ENCODE measurements at regions not wholly inside any gene's neighbourhood (a gene's known extent, or its start where the extent isn't known, plus 50 kb on each side); places are given as distances from the start of the nearest gene placed in this dataset.

GRCh38 chr3:109952924-109953323 is 615.6 kb upstream of the DPPA4 start:
- TF ChIP-seq, protein P1, sequence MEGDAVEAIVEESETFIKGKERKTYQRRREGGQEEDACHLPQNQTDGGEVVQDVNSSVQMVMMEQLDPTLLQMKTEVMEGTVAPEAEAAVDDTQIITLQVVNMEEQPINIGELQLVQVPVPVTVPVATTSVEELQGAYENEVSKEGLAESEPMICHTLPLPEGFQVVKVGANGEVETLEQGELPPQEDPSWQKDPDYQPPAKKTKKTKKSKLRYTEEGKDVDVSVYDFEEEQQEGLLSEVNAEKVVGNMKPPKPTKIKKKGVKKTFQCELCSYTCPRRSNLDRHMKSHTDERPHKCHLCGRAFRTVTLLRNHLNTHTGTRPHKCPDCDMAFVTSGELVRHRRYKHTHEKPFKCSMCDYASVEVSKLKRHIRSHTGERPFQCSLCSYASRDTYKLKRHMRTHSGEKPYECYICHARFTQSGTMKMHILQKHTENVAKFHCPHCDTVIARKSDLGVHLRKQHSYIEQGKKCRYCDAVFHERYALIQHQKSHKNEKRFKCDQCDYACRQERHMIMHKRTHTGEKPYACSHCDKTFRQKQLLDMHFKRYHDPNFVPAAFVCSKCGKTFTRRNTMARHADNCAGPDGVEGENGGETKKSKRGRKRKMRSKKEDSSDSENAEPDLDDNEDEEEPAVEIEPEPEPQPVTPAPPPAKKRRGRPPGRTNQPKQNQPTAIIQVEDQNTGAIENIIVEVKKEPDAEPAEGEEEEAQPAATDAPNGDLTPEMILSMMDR (IDR thresholded peaks at IDR 0.05) = no peak
- CTCF ChIA-PET = no interaction called here
- H3K4me3 Mint-ChIP-seq = no peak overlapping the region
- no peaks in the 10 kb centered on the region for H3K36me3 Mint-ChIP-seq (ENCODE audit: low read depth)
- H3K27ac Mint-ChIP-seq = no peak overlapping the region
- no peaks in the 10 kb centered on the region for H3K27me3 Mint-ChIP-seq
- POLR2A ChIA-PET = no interaction called here
- intact Hi-C loops (cut with micrococcal nuclease) = no loop called here
- ATAC-seq (ENCODE audit: low read depth) = no peak
- H3K9me3 Mint-ChIP-seq = no peaks in the 10 kb centered on the region
- H3K4me1 Mint-ChIP-seq = no peaks in the 10 kb centered on the region
- no peak for DNase-seq

DNA sequence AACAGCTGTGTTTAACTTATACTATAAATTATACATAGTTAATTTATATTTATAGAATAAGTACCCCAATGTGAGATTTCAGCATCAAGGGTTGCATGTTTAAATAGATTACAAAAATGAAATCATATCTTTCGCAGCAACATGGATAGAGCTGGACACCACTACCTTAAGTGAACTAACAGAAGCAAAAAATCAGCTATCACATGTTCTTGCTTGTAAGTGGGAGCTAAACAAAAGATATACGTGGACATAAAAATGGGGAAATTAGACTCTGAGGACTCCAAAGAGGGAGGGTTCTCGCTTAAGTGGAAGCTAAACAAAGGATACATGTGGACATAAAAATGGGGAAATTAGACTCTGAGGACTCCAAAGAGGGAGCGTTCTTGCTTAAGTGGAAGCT is 626.5 kb upstream of the DPPA4 start:
- POLR2A ChIA-PET = no interaction called here
- ATAC-seq (ENCODE audit: low read depth) (no peak), DNase-seq (no peak)
- no peak overlapping the region for H3K4me3 Mint-ChIP-seq
- H3K9me3 Mint-ChIP-seq = no peaks in the 10 kb centered on the region
- H3K36me3 Mint-ChIP-seq (ENCODE audit: low read depth) = no peaks in the 10 kb centered on the region
- TF ChIP-seq, protein P1 (IDR thresholded peaks at IDR 0.05) = no peak
- no peaks in the 10 kb centered on the region for H3K27me3 Mint-ChIP-seq
- H3K27ac Mint-ChIP-seq = no peak overlapping the region
- CTCF ChIA-PET = no interaction called here
- intact Hi-C loops (cut with micrococcal nuclease) = no loop called here
- no peaks in the 10 kb centered on the region for H3K4me1 Mint-ChIP-seq

- ChIA-PET CTCF (no interaction called here), POLR2A (no interaction called here)
- TF ChIP-seq, protein P1 (IDR thresholded peaks at IDR 0.05) = no peak
- H3K36me3 Mint-ChIP-seq (ENCODE audit: low read depth) = no peaks in the 10 kb centered on the region
- H3K4me3 Mint-ChIP-seq = no peak overlapping the region
- peaks cover 4% of the 10 kb centered on the region for H3K9me3 Mint-ChIP-seq
- DNase-seq (no peak), ATAC-seq (ENCODE audit: low read depth) (no peak)
- intact Hi-C loops (cut with micrococcal nuclease) = no loop called here
- H3K27ac Mint-ChIP-seq = no peak overlapping the region
- H3K27me3 Mint-ChIP-seq = no peaks in the 10 kb centered on the region
- H3K4me1 Mint-ChIP-seq = no peaks in the 10 kb centered on the region
Measured at GRCh38 chr3:109973733-109974132, 636.4 kb upstream of the DPPA4 start.

DNA sequence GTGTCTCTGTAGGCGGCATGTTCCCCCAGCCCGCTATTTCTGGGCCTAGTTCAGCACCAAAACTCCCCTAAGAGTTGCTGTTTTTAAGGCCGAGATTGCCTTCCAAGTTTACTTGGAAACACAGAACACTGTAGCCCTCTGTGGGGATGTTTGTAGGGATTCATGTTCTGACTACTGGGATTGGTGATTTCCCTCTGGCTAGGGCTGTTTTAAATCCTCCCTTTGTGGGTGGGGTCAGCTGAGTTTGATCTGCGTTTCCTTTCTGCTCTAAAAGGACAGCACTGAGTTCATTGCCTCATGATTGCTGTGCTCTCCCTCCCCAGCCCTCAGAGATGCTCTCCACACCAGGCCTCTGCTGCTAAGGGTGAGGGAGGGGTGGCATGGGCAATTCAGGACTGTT is 640.6 kb upstream of the DPPA4 start:
- ChIA-PET POLR2A (no interaction called here), CTCF (no interaction called here)
- Mint-ChIP-seq H3K27me3 (no peaks in the 10 kb centered on the region), H3K4me3 (no peak overlapping the region), H3K4me1 (no peaks in the 10 kb centered on the region), H3K36me3 (ENCODE audit: low read depth) (no peaks in the 10 kb centered on the region), H3K9me3 (peaks cover 4% of the 10 kb centered on the region), H3K27ac (no peak overlapping the region)
- TF ChIP-seq, protein P1 (IDR thresholded peaks at IDR 0.05) = no peak
- no peak for ATAC-seq (ENCODE audit: low read depth)
- intact Hi-C loops (cut with micrococcal nuclease) = no loop called here
- no peak for DNase-seq

DNA sequence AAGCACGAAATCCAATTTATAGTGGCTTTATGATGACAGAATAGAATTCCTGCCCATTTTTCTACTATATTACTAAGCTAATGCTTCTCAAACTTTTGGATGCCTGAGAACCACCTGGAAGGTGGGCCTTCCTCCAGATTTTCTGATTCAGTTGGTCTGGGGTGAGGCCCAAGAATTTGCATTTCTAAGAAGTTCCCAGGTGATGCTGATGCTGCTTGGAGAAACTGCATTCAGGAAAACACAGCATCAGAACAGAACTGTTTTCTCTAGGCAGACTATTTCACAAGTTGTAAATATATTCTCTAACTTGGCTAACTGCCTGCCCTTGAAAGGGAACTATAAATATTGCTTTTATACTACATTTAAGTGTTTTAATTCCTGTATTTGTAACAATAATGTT is 644.9 kb upstream of the DPPA4 start:
- Mint-ChIP-seq H3K36me3 (ENCODE audit: low read depth) (no peaks in the 10 kb centered on the region), H3K9me3 (no peaks in the 10 kb centered on the region), H3K27ac (no peak overlapping the region), H3K27me3 (no peaks in the 10 kb centered on the region), H3K4me3 (no peak overlapping the region), H3K4me1 (no peaks in the 10 kb centered on the region)
- TF ChIP-seq, protein P1 (IDR thresholded peaks at IDR 0.05) = no peak
- DNase-seq (no peak), ATAC-seq (ENCODE audit: low read depth) (no peak)
- intact Hi-C loops (cut with micrococcal nuclease) = no loop called here
- ChIA-PET POLR2A (no interaction called here), CTCF (no interaction called here)

All from activated B cell treated with CpG ODN at 0.5 μM for 24 hours (primary cell).